ENCODE measurements at regions not wholly inside any gene's neighbourhood (a gene's known extent, or its start where the extent isn't known, plus 50 kb on each side); places are given as distances from the start of the nearest gene placed in this dataset.

DNA sequence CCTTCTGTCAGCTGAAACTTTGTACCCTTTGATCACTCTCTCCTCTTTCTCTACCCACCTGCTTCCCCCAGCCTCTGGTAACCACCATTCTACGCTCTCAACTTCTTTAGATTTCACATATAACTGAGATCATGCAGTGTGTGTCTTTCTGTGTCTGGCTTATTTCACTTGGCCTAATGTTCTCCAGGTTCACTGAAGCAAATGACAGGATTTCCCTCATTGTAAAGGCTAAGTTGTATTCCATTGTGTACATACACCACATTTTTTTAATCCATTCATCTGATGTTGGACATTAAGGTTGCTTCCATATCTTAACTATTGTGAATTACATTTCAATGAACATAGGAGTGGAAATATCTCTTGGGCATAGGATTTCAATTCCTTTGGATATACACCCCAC lies 207.6 kb downstream of the MIAT start:
- TF ChIP-seq, protein P1, sequence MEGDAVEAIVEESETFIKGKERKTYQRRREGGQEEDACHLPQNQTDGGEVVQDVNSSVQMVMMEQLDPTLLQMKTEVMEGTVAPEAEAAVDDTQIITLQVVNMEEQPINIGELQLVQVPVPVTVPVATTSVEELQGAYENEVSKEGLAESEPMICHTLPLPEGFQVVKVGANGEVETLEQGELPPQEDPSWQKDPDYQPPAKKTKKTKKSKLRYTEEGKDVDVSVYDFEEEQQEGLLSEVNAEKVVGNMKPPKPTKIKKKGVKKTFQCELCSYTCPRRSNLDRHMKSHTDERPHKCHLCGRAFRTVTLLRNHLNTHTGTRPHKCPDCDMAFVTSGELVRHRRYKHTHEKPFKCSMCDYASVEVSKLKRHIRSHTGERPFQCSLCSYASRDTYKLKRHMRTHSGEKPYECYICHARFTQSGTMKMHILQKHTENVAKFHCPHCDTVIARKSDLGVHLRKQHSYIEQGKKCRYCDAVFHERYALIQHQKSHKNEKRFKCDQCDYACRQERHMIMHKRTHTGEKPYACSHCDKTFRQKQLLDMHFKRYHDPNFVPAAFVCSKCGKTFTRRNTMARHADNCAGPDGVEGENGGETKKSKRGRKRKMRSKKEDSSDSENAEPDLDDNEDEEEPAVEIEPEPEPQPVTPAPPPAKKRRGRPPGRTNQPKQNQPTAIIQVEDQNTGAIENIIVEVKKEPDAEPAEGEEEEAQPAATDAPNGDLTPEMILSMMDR (IDR thresholded peaks at IDR 0.05 in 4 of 5, conservative IDR thresholded peaks at IDR 0.05 in 1 of 5): no peak
- TF ChIP-seq POLR2A (IDR thresholded peaks at IDR 0.05): no peak

Data from gastrocnemius medialis (tissue), 4 donors.